ENCODE measurements at regions not wholly inside any gene's neighbourhood (a gene's known extent, or its start where the extent isn't known, plus 50 kb on each side); places are given as distances from the start of the nearest gene placed in this dataset.
"Not testable (repeated sequence)": the region's sequence is repeated elsewhere in the genome, so short reads cannot be mapped to it uniquely, and the experiment has no call there.

- no peak overlapping the region for H3K4me3 ChIP-seq (ENCODE audit: low read depth, low read length)
- TF ChIP-seq CTCF (IDR thresholded peaks at IDR 0.05; ENCODE audit: borderline replicate concordance, insufficient read depth, low read depth, low read length), result no peak
Measured at GRCh38 chr10:35933491-35933890, 291.4 kb upstream of the FZD8 start.

GRCh38 chr10:35929962-35930361, 287.9 kb upstream of the FZD8 start:
- H3K4me3 ChIP-seq (ENCODE audit: low read depth, low read length), result not testable (repeated sequence)

- TF ChIP-seq CTCF (IDR thresholded peaks at IDR 0.05; ENCODE audit: borderline replicate concordance, insufficient read depth, low read depth, low read length), result no peak
- no peak overlapping the region for H3K4me3 ChIP-seq (ENCODE audit: low read depth, low read length)
Measured at GRCh38 chr10:35928748-35929147, 286.7 kb upstream of the FZD8 start.

GRCh38 chr10:35927990-35928488, 285.9 kb upstream of the FZD8 start:
- H3K4me3 ChIP-seq (ENCODE audit: low read depth, low read length), result no peak overlapping the region
- TF ChIP-seq CTCF (IDR thresholded peaks at IDR 0.05; ENCODE audit: borderline replicate concordance, insufficient read depth, low read depth, low read length), result no peak

GRCh38 chr10:35927341-35927740, 285.2 kb upstream of the FZD8 start:
- no peak for TF ChIP-seq CTCF (IDR thresholded peaks at IDR 0.05; ENCODE audit: borderline replicate concordance, insufficient read depth, low read depth, low read length)
- no peak overlapping the region for H3K4me3 ChIP-seq (ENCODE audit: low read depth, low read length)

GRCh38 chr10:35926846-35927245, 284.8 kb upstream of the FZD8 start:
- no peak for TF ChIP-seq CTCF (IDR thresholded peaks at IDR 0.05; ENCODE audit: borderline replicate concordance, insufficient read depth, low read depth, low read length)
- H3K4me3 ChIP-seq (ENCODE audit: low read depth, low read length), result no peak overlapping the region

GRCh38 chr10:35925493-35925892, 283.4 kb upstream of the FZD8 start:
- H3K4me3 ChIP-seq (ENCODE audit: low read depth, low read length), result no peak overlapping the region
- TF ChIP-seq CTCF (IDR thresholded peaks at IDR 0.05; ENCODE audit: borderline replicate concordance, insufficient read depth, low read depth, low read length), result no peak

GRCh38 chr10:35924759-35925158, 282.7 kb upstream of the FZD8 start:
- no peak overlapping the region for H3K4me3 ChIP-seq (ENCODE audit: low read depth, low read length)
- no peak for TF ChIP-seq CTCF (IDR thresholded peaks at IDR 0.05; ENCODE audit: borderline replicate concordance, insufficient read depth, low read depth, low read length)

Measured in GM12875 (cell line).